Testis (tissue), 2 donors: ENCODE measurements at regions not wholly inside any gene's neighbourhood (a gene's known extent, or its start where the extent isn't known, plus 50 kb on each side); places are given as distances from the start of the nearest gene placed in this dataset.

Experiments
- CTCF ChIP-seq, 3 experiments: fragments of 450-650 bp in 2 of 3; fragments of 200-600 bp in 1 of 3; sonication (generic) in 1 of 3; IDR thresholded peaks; one replicate each; pipeline ENCODE4 v1.5.1; 2016 to 2019; ENCODE audit warnings: antibody characterized with exemption in 3 of 3, mild to moderate bottlenecking in 2 of 3, moderate library complexity in 1 of 3
- POLR2A ChIP-seq: fragments of 450-650 bp; IDR thresholded peaks from one replicate; pipeline ENCODE4 v1.6.1; 2017; ENCODE audit warnings: antibody characterized with exemption, mild to moderate bottlenecking, moderate library complexity

- TF ChIP-seq CTCF (IDR thresholded peaks at IDR 0.05): no peak
- no peak for TF ChIP-seq POLR2A
Measured at GRCh38 chr6:19299129-19299528, 538.0 kb upstream of the ID4 start.
